ENCODE measurements at regions not wholly inside any gene's neighbourhood (a gene's known extent, or its start where the extent isn't known, plus 50 kb on each side); places are given as distances from the start of the nearest gene placed in this dataset.

DNA sequence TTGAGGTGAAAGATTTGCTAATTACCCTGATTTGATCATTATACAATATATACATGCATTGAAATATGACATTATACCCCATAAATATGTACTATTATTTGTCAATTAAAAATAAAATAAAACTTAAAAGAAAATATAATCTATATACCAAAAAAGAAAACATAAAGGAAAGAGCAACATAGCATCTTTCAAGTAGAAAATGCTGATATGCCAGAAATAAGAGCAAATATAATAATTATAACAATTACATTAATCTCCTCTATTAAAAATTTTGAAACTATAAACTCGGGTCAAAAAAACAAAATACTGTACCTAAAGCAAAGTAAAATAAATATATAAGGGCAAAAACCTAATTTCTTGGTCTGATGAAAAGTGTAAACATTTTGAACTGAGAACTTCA, 209.3 kb upstream of the PDE1C start:
- TF ChIP-seq, protein P1, sequence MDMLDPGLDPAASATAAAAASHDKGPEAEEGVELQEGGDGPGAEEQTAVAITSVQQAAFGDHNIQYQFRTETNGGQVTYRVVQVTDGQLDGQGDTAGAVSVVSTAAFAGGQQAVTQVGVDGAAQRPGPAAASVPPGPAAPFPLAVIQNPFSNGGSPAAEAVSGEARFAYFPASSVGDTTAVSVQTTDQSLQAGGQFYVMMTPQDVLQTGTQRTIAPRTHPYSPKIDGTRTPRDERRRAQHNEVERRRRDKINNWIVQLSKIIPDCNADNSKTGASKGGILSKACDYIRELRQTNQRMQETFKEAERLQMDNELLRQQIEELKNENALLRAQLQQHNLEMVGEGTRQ (IDR thresholded peaks at IDR 0.05; ENCODE audit: borderline replicate concordance, low read depth, low read length): no peak
- TF ChIP-seq NRF1 (IDR thresholded peaks at IDR 0.05; ENCODE audit: low read depth, low read length): no peak

All from SK-N-SH (cell line).